22Rv1 (cell line): ENCODE measurements at regions not wholly inside any gene's neighbourhood (a gene's known extent, or its start where the extent isn't known, plus 50 kb on each side); places are given as distances from the start of the nearest gene placed in this dataset.
"Not testable (repeated sequence)": the region's sequence is repeated elsewhere in the genome, so short reads cannot be mapped to it uniquely, and the experiment has no call there.

Experiments
- H3K27ac ChIP-seq: fragments of 450-650 bp; 2 replicates; pipeline ENCODE4 v1.5.1; 2017
- ZFX ChIP-seq: fragments of 450-650 bp; IDR thresholded peaks from 2 replicates; pipeline ENCODE4 v1.6.1; 2017; ENCODE audit warnings: antibody characterized with exemption, borderline replicate concordance
- TF ChIP-seq, protein P1 (sequence below): fragments of 450-650 bp; IDR thresholded peaks from 2 replicates; pipeline ENCODE4 v1.5.1; 2017; ENCODE audit warnings: mild to moderate bottlenecking

DNA sequence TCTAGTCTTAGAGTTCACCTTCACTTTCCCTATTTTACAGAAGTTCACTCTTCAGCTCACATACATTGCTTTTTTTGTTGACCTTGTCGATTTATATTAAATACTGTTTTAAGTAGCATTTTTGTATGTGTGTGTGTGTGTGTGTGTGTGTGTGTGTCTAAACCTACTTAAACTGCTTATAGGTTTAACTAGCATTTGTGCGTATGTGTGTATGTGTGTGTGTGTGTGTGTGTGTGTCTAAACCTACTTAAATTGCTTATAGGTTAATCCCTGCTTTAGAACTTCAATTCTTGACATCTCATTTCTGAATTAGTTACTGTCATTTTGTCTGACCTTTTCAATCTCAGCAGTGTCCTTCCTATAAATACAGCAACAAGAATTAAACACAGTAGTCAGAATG, 254.8 kb upstream of the EPHA3 start:
- TF ChIP-seq, protein P1, sequence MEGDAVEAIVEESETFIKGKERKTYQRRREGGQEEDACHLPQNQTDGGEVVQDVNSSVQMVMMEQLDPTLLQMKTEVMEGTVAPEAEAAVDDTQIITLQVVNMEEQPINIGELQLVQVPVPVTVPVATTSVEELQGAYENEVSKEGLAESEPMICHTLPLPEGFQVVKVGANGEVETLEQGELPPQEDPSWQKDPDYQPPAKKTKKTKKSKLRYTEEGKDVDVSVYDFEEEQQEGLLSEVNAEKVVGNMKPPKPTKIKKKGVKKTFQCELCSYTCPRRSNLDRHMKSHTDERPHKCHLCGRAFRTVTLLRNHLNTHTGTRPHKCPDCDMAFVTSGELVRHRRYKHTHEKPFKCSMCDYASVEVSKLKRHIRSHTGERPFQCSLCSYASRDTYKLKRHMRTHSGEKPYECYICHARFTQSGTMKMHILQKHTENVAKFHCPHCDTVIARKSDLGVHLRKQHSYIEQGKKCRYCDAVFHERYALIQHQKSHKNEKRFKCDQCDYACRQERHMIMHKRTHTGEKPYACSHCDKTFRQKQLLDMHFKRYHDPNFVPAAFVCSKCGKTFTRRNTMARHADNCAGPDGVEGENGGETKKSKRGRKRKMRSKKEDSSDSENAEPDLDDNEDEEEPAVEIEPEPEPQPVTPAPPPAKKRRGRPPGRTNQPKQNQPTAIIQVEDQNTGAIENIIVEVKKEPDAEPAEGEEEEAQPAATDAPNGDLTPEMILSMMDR: no peak
- TF ChIP-seq ZFX: no peak
- no peak overlapping the region for H3K27ac ChIP-seq

DNA sequence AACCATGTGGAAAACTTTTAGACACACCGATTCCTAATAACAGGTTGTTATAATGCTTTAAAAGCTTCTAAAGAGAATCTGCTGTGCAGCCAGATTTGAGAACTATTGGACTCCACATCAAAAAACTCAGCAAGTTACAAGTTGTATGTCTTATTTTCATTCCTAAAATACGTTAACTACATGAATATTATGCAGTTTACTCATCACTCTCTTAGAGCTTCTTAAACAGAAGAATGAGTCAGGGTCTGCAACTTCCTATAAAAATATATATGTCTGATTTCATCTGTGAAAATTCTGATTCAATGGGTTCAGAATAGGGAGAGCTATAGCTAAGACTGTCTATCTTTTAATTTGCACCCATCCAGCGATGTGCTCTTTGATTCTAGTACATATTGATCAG, 244.2 kb upstream of the EPHA3 start:
- no peak overlapping the region for H3K27ac ChIP-seq
- TF ChIP-seq, protein P1: no peak
- no peak for TF ChIP-seq ZFX

DNA sequence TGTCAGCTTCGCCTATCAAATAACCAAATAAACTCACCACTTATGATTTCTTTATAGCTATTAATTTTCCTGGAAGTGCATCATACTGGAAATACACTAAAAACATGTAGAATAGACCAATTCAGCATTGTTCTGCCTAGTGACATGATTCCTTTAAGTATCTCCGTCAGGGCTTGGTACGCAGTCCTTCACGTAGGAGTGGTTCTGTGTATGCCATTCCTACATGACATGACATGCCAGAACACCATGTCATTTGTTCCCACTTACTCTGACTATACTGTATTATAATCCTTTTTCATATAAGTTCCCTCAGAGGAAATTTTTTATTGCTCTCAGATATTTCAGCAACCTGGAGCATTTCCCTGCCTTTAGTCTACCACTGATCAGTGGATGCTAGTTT, 230.7 kb upstream of the EPHA3 start:
- no peak for TF ChIP-seq ZFX
- TF ChIP-seq, protein P1: no peak
- no peak overlapping the region for H3K27ac ChIP-seq

DNA sequence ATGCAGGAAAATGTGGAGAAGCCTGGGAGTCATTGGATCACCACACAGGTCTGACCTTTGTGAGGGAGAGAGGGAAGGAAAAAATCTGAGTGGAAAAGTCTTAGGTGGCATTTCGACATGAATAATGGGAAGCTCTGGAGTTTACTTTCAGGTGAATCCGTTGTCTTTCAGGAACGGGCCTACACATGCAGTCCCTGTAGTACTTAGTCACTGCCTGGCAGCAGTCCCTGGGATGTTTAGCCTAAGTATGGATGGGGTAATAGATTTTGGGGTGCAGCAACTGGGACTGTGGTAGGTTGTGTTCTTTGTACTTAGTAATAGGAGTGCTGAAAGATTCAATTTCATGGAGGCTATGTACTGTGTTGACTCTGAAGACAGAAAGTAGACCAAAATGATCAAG, 227.5 kb upstream of the EPHA3 start:
- no peak overlapping the region for H3K27ac ChIP-seq
- no peak for TF ChIP-seq ZFX
- TF ChIP-seq, protein P1: no peak

DNA sequence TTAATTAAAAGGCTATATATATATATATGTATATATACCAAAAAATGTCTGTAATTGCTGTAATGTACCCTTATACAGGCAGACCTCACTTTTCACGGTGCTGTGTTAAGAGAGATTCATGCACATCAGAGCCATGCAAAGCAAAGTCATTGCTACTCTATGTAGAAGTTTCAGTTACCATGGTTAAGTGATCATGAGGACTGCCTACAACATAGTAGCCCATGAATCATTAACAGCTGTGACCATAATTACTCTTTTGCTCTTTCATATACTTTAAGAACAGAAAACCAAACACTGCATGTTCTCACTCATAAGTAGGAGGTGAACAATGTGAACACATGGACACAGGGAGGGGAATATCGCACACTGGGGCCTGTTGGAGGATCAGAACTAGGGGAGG, 225.3 kb upstream of the EPHA3 start:
- H3K27ac ChIP-seq: no peak overlapping the region
- TF ChIP-seq, protein P1: no peak
- TF ChIP-seq ZFX: no peak

DNA sequence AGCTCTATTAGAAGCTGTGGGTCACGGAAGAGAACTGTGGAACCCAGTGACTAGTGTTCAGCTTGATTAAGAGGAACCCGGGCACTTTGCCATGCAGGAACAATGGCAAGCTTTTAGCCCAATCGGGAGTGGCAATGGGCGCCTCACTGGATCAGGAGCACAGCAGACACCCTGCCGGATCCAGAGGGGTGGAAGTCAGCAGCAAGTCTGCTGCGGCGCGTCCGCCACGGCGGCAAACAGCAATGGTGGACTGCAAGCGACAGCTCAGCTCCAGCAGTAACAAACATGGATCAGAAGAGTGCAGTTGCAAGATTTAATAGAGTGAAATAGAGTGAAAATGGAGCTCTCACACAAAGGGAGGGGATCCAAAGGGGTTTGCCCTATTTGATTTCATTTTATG, 220.8 kb upstream of the EPHA3 start:
- H3K27ac ChIP-seq: not testable (repeated sequence)

DNA sequence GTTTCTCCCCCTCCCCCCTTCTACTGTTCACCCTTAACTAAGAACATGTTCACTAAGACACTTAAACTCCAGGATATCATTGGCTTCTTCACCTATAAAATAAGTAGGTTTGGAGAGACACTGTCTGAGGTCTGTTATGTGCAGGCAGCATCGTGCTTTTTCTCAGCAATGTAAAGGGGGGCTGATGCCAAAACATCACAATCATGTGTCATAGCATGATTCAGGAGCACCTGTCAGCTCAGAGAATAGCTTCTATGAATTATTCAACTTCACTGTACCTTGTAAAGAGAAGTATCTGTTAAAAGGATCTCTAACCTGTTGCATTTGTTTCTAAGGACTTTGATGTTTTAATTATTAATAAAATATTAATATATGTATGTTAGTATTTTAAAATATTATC, 211.4 kb upstream of the EPHA3 start:
- no peak overlapping the region for H3K27ac ChIP-seq
- TF ChIP-seq ZFX: no peak
- TF ChIP-seq, protein P1: no peak

DNA sequence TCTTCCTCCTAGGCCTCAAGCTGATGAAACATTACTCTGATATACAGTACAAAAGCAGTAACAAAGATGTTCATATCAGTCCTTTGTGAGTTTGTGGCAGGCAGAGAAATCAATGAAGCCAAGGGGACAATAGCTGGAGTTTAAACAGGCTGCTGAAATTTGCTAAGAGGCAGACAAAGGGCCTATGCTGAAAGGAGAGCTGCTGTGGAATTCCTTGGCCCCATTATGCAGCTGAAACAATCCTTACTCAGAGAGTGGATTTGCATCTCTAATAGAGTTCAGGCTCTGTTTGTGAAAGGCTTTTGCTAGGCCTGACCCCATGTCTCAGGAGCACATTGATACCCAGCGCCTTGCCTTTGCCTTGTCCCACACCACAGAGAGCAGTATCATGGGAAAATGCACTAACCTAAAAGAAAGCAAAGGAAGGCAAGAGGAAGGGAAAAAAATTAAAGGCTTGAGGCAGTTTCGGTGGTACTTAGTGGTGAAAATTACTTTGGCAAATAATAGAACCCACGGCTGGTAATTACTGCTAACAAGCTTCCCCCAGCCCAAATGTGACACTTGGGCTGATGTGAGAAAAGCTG, 195.0 kb upstream of the EPHA3 start:
- TF ChIP-seq, protein P1: no peak
- TF ChIP-seq ZFX: no peak
- no peak overlapping the region for H3K27ac ChIP-seq
